MG63 (cell line): ENCODE measurements at regions not wholly inside any gene's neighbourhood (a gene's known extent, or its start where the extent isn't known, plus 50 kb on each side); places are given as distances from the start of the nearest gene placed in this dataset.
A peak's percentile ranks its signal among the peaks of the same experiment; 100 is the strongest.
"Not testable (repeated sequence)": the region's sequence is repeated elsewhere in the genome, so short reads cannot be mapped to it uniquely, and the experiment has no call there.

Experiments
- DNase-seq: peaks from one replicate; pipeline ENCODE4 v3.0.0-alpha.2; 2020
- H3K27me3 ChIP-seq: fragments of 250-450 bp; sonication (Bioruptor Pico); 2 replicates; pipeline ENCODE4 v1.5.1; 2020; ENCODE audit warnings: mild to moderate bottlenecking, moderate library complexity
- H3K36me3 ChIP-seq: fragments of 250-450 bp; sonication (Bioruptor Pico); 2 replicates; pipeline ENCODE4 v1.5.1; 2020; ENCODE audit warnings: mild to moderate bottlenecking, moderate library complexity
- H3K4me3 ChIP-seq: fragments of 250-450 bp; sonication (Bioruptor Pico); 2 replicates; pipeline ENCODE4 v1.5.1; 2020; ENCODE audit warnings: mild to moderate bottlenecking, moderate library complexity
- H3K9me3 ChIP-seq: fragments of 250-450 bp; sonication (Bioruptor Pico); 2 replicates; pipeline ENCODE4 v1.5.1; 2020; ENCODE audit warnings: mild to moderate bottlenecking, moderate library complexity

- DNase-seq, result no peak
- Histone ChIP-seq H3K36me3 (no peaks in the 10 kb centered on the region), H3K4me3 (no peak overlapping the region), H3K27me3 (0 out of 2 replicates have a peak, but pooled peaks cover 2% of the 10 kb centered on the region), H3K9me3 (no peaks in the 10 kb centered on the region)
Observed at GRCh38 chr6:8908638-8909037, 473.3 kb upstream of the SLC35B3 start.

GRCh38 chr6:8906699-8907098 lies 471.4 kb upstream of the SLC35B3 start:
- no peak for DNase-seq
- Histone ChIP-seq H3K4me3 (no peak overlapping the region), H3K9me3 (no peaks in the 10 kb centered on the region), H3K27me3 (0 out of 2 replicates have a peak, but pooled peaks cover 2% of the 10 kb centered on the region), H3K36me3 (no peaks in the 10 kb centered on the region)

GRCh38 chr6:8905757-8906156 lies 470.4 kb upstream of the SLC35B3 start:
- Histone ChIP-seq H3K27me3 (0 out of 2 replicates have a peak, but pooled peaks cover 2% of the 10 kb centered on the region), H3K36me3 (no peaks in the 10 kb centered on the region), H3K9me3 (no peaks in the 10 kb centered on the region), H3K4me3 (no peak overlapping the region)
- DNase-seq, result no peak

- Histone ChIP-seq H3K27me3 (no peaks in the 10 kb centered on the region), H3K4me3 (no peak overlapping the region), H3K9me3 (no peaks in the 10 kb centered on the region), H3K36me3 (no peaks in the 10 kb centered on the region)
- DNase-seq, result peak; percentile 1
Observed at GRCh38 chr6:8904754-8905153, 469.4 kb upstream of the SLC35B3 start.

- Histone ChIP-seq H3K27me3 (no peaks in the 10 kb centered on the region), H3K9me3 (no peaks in the 10 kb centered on the region), H3K36me3 (no peaks in the 10 kb centered on the region), H3K4me3 (no peak overlapping the region)
- DNase-seq, result no peak
Observed at GRCh38 chr6:8900056-8900455, 464.7 kb upstream of the SLC35B3 start.

GRCh38 chr6:8889514-8889913 lies 454.2 kb upstream of the SLC35B3 start:
- Histone ChIP-seq H3K9me3 (no peaks in the 10 kb centered on the region), H3K4me3 (no peak overlapping the region), H3K27me3 (no peaks in the 10 kb centered on the region), H3K36me3 (no peaks in the 10 kb centered on the region)
- no peak for DNase-seq

GRCh38 chr6:8888468-8888867 lies 453.1 kb upstream of the SLC35B3 start:
- no peaks in the 10 kb centered on the region for H3K9me3 ChIP-seq
- DNase-seq, result no peak

GRCh38 chr6:8881663-8882062 lies 446.3 kb upstream of the SLC35B3 start:
- DNase-seq, result no peak
- no peaks in the 10 kb centered on the region for H3K36me3 ChIP-seq
- no peaks in the 10 kb centered on the region for H3K27me3 ChIP-seq
- no peak overlapping the region for H3K4me3 ChIP-seq
- no peaks in the 10 kb centered on the region for H3K9me3 ChIP-seq

More at GRCh38 chr6:8888468-8888867, 453.1 kb upstream of the SLC35B3 start:
- H3K4me3 ChIP-seq, result no peak overlapping the region
- H3K27me3 ChIP-seq, result no peaks in the 10 kb centered on the region
- no peaks in the 10 kb centered on the region for H3K36me3 ChIP-seq

GRCh38 chr6:8879334-8879733 lies 444.0 kb upstream of the SLC35B3 start:
- no peaks in the 10 kb centered on the region for H3K27me3 ChIP-seq
- H3K9me3 ChIP-seq, result no peaks in the 10 kb centered on the region
- DNase-seq, result no peak
- no peaks in the 10 kb centered on the region for H3K36me3 ChIP-seq
- H3K4me3 ChIP-seq, result no peak overlapping the region

- DNase-seq, result no peak
- H3K9me3 ChIP-seq, result no peaks in the 10 kb centered on the region
- no peak overlapping the region for H3K4me3 ChIP-seq
- H3K36me3 ChIP-seq, result no peaks in the 10 kb centered on the region
- no peaks in the 10 kb centered on the region for H3K27me3 ChIP-seq
Observed at GRCh38 chr6:8875986-8876385, 440.6 kb upstream of the SLC35B3 start.

GRCh38 chr6:8872589-8872988 lies 437.2 kb upstream of the SLC35B3 start:
- Histone ChIP-seq H3K36me3 (no peaks in the 10 kb centered on the region), H3K9me3 (no peaks in the 10 kb centered on the region), H3K4me3 (no peak overlapping the region), H3K27me3 (no peaks in the 10 kb centered on the region)
- no peak for DNase-seq

GRCh38 chr6:8865451-8865850 lies 430.1 kb upstream of the SLC35B3 start:
- H3K36me3 ChIP-seq, result no peaks in the 10 kb centered on the region
- H3K9me3 ChIP-seq, result no peaks in the 10 kb centered on the region
- no peak overlapping the region for H3K4me3 ChIP-seq
- DNase-seq, result no peak
- no peaks in the 10 kb centered on the region for H3K27me3 ChIP-seq

- Histone ChIP-seq H3K4me3 (no peak overlapping the region), H3K27me3 (no peaks in the 10 kb centered on the region), H3K9me3 (no peaks in the 10 kb centered on the region), H3K36me3 (no peaks in the 10 kb centered on the region)
- no peak for DNase-seq
Observed at GRCh38 chr6:8860671-8861070, 425.3 kb upstream of the SLC35B3 start.

GRCh38 chr6:8859501-8859900 lies 424.2 kb upstream of the SLC35B3 start:
- no peak for DNase-seq
- Histone ChIP-seq H3K27me3 (no peaks in the 10 kb centered on the region), H3K4me3 (no peak overlapping the region), H3K9me3 (no peaks in the 10 kb centered on the region), H3K36me3 (no peaks in the 10 kb centered on the region)

- no peak for DNase-seq
- no peaks in the 10 kb centered on the region for H3K36me3 ChIP-seq
- H3K9me3 ChIP-seq, result no peaks in the 10 kb centered on the region
- no peaks in the 10 kb centered on the region for H3K27me3 ChIP-seq
- no peak overlapping the region for H3K4me3 ChIP-seq
Observed at GRCh38 chr6:8858854-8859331, 423.5 kb upstream of the SLC35B3 start.

- no peaks in the 10 kb centered on the region for H3K9me3 ChIP-seq
- H3K27me3 ChIP-seq, result no peaks in the 10 kb centered on the region
- no peak for DNase-seq
- H3K36me3 ChIP-seq, result no peaks in the 10 kb centered on the region
- H3K4me3 ChIP-seq, result no peak overlapping the region
Observed at GRCh38 chr6:8857160-8857559, 421.8 kb upstream of the SLC35B3 start.

- DNase-seq, result no peak
- no peaks in the 10 kb centered on the region for H3K36me3 ChIP-seq
- no peaks in the 10 kb centered on the region for H3K27me3 ChIP-seq
- H3K9me3 ChIP-seq, result no peaks in the 10 kb centered on the region
- H3K4me3 ChIP-seq, result no peak overlapping the region
Observed at GRCh38 chr6:8855411-8855810, 420.1 kb upstream of the SLC35B3 start.

- Histone ChIP-seq H3K27me3 (no peaks in the 10 kb centered on the region), H3K4me3 (no peak overlapping the region), H3K36me3 (no peaks in the 10 kb centered on the region), H3K9me3 (no peaks in the 10 kb centered on the region)
- no peak for DNase-seq
Observed at GRCh38 chr6:8852332-8852731, 417.0 kb upstream of the SLC35B3 start.

- DNase-seq, H3K36me3 ChIP-seq, H3K4me3 ChIP-seq, H3K27me3 ChIP-seq, H3K9me3 ChIP-seq: not testable (repeated sequence)
Observed at GRCh38 chr6:8846680-8847079, 411.3 kb upstream of the SLC35B3 start.
